ENCODE measurements at regions not wholly inside any gene's neighbourhood (a gene's known extent, or its start where the extent isn't known, plus 50 kb on each side); places are given as distances from the start of the nearest gene placed in this dataset.

DNA sequence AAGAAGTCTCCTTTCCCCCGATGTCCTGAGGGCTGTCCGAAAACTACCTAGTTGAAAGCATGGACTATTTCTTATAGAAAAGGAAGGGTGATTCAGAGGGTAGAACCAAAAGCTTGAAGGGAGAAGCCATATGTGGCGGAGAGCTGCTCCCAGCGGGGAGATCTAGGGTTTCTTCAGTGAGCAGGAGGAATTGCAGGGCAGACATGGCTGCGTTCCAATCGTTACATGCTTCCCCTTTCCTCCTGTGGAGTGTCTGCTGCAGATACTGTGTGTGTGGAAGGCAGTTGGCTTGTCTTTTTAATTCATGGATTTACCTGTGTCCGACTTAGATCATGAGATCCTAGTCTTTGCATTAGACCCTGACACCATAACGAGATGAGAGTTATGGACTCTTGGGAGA lies 799.5 kb downstream of the QKI start:
- no peak for DNase-seq (ENCODE audit: low read depth)

DNA sequence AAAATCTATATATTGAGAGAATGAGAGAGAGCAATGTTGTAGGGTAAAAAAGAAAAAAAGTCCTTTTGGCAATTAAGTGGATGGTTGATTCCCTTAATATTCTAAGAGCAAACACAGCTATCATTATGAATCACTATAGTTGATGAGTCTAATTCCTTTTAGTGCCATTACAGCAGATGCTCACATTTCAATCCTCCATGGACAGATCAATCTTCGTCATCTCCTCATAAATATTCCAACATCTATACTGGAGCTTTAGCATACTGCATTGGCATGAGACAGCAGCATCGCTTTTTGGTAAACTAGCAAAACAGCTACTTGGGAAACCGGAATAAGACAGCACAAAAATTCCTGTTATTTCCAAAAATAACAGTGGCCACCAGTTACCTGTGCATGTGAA lies 796.7 kb downstream of the QKI start:
- DNase-seq (ENCODE audit: low read depth) = no peak

DNA sequence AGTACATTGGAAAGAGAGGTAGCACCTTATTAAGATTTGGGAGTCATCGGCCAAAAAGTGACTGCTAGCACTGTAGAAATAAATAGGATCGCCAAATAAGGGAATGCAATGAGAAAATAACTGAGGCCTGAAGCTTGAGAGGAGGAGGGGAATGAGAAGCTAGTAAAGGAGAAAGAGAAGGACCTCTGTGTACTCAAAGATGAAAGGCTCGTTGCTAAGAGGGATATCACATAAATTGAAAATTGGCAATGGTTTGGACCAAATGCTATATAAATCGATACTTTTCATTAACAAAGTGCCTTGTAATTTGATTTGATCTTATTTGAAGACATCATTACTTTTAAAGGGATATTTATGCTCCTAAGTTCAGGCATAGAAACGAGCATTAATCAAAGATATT lies 796.3 kb downstream of the QKI start:
- no peak for DNase-seq (ENCODE audit: low read depth)

DNA sequence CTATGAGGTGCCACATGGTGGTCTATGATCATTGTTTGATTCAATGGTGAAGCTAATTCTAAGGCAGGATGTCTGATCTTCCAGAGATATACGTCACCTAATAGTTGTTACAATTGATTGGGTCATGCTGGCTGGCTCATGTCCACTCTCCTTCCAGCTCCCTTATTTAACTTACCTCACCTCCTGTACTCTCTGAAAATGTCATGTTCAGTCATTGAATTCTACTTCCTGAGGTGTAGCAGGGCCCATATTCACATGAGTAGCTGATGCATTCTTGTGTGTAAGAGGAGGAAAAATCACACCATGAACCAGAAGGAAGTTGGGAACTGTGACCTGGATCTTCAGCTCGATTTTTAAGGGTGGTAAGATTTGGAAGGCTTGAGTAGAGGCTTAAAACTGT lies 795.8 kb downstream of the QKI start:
- DNase-seq (ENCODE audit: low read depth) = no peak

DNA sequence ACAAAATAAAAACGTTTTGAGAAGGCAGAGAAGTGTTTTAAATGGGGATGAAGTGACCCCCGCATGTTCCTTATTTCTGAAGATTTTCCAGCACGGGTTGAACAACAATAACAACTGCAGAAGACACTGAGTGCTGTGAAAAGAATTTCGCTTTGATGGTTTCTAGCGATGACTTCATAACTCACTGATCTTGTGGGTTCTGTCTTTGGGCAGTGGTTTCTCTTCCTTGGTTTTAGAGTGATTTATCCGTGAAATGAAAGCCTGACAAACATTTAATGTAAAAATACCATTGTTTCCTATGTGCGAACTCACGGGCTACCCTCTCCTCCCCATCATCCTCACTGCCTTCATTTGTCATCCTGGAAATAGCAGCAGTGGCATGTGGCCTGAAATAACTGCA lies 793.9 kb downstream of the QKI start:
- no peak for DNase-seq (ENCODE audit: low read depth)

DNA sequence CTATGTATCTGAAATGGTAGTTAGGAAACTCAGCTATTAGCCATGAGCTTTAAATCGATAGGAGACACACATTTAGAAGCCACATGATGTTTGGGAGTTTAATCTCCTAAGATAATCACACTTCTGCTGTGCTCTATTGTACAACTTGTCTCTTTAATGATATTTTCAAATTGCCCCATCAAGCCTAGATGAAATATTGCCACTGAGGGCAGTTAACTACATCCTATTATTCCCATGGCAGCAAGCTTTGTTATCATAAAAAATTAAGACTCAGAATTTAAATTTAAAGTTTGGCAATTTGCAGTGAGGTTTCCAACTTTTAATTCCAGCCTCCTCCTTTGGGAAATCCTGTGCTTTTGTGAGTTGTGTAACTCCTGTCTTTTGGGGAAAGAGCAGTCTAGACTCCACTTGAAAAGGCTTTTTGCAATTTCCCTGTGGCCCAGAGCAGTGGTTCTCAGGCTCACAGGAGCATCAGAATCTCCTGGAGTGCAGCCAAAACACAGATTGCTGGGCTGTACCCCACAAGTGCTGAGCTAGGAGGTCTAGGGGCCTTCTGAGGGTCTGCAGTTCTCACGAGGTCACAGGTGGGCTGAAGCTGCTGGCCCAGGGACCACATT lies 792.4 kb downstream of the QKI start:
- DNase-seq (ENCODE audit: low read depth) = no peak

DNA sequence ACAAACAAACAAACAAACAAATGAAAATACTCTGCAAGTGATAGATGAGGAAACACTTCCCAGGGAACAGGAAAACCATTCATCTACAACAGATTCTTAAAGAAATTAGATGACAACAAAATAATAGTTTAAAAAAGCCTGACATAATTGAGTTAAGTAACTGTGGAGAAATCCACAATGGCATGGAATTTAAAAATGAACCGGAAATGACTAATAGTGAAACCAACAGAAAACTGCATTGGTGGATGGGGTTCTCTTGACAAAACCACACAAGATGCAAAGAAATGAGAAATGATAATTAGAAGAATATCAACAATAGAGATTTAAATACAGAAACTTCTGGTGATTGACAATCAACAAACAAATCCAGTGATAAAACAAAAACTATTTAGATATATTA lies 785.6 kb downstream of the QKI start:
- DNase-seq (ENCODE audit: low read depth) = no peak

DNA sequence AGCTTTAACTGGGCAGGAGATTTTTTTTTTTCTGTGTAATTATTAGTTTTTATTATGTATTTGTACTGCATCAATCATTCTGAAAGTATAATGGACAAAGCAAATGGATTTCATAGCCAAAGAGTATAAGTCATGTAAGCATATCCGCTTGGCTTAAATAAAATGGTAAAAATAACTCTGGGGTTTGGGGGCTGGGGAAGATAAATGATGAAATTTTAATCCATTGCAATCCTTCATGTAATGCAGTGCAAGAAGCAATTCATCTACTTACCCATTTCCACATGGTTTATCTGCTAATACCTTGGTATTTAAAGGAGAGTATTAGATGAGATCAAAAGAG lies 781.4 kb downstream of the QKI start:
- no peak for DNase-seq (ENCODE audit: low read depth)

DNA sequence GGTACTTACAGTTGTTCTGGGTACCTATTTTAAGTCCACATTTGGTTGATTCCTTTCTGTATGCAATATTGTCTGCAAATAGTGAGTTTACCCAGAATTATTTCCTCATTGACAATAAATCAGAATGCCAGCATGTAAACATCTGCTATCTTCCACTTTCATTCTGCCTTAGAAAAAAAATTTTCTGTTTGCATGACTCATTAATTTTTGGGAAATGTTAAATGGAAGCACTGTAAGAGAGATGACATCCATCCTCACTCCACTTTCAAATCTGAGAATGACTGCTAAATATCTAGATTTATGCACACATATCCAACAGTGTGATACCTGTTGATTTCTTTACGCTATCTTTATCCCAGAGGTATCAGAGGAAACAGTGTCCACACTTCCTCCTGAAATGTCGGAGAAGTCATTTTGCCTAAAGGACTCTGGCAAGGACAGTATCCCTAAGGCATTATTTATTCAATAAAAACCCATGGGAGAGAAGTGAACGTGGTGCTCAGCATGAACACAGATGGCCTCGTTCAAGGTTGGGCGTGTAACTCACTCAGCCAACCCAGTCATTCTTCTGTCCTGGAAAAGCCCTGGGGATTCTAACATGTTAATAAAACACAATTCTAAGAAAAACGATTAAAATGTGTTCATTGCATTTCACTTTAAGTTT lies 780.9 kb downstream of the QKI start:
- DNase-seq (ENCODE audit: low read depth) = no peak

DNA sequence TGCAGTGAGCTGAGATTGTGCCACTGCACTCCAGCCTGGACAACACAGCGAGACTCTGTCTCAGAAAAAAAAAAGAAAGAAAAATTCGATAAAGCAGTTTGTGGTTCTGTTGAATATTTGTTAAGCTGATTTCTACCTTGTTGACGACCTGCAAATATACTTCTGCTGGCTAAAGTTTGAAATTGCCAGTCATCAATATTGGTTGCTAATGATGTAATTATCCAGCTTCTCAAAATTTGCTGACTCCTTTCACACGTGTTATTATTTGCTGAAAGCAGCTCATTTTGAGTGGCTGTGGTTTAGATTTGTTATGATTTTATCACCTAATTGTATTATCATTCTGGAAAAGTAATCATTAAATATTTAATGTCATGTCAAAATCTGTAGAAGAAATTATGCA lies 774.3 kb downstream of the QKI start:
- DNase-seq (ENCODE audit: low read depth) = no peak

DNA sequence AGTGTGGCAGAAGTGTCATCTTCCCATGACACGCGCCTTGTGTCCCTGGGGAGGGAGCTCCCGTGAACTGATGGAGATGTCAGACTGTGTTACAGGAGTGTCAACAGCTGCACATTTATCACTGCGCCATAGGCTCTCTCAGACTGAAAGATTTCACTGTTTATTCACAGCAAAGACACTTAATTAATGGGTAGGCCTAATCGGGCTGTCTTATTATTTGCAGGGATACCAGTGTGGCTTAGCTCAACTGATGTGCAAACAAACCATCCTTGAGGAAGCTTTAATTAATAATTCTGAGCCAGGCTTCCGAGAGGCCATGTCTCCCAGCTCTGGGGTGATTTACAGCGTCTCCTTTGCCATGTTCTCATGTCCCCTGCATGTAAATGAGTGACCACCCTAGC lies 771.0 kb downstream of the QKI start:
- DNase-seq (ENCODE audit: low read depth) = no peak

DNA sequence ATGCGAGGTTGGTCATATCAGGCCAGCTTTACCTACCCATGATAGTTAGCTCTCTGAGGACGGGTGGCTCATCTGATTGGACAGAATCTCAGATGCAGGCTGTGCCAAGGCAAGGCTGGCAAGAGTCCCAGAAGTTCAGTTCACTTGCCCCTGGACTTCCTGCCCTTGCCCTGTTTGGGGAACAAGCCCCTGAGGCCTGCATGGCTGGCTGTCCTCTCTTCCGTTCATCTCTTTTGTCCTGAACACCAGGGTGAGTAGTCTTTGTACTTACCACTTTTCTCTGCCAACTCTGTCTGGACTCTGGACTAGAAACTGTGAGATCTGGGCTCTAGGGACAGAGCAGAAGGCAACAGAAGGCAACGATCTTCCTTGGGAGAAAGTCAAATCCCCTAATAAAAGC lies 769.9 kb downstream of the QKI start:
- DNase-seq (ENCODE audit: low read depth) = no peak

DNA sequence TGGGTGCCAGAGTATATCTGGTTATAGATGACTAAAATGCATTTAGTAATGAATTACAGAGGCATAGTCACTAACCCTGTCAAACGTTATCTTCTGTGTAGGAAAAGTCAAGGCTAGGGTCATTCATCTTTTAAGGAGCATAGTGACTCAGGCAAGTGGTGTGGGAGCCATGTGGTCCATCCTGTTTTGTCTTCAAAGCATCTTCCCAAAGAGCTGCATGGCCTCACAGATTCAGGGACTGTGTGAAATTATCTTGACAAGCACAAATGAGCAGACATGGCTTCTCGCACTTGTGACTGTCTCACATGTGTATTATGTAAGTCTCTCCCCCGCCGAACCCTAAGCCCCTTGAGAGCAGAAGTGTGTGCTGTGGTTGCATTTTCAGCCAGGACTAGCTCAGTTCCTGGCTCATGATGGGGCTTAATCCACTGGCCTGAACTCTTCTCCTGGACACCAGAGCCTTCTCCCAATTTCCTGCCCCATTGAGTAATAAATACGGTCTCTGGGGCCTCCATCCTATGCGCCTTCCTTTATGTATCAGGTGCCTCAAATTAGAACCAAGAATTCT lies 769.1 kb downstream of the QKI start:
- DNase-seq (ENCODE audit: low read depth) = no peak

DNA sequence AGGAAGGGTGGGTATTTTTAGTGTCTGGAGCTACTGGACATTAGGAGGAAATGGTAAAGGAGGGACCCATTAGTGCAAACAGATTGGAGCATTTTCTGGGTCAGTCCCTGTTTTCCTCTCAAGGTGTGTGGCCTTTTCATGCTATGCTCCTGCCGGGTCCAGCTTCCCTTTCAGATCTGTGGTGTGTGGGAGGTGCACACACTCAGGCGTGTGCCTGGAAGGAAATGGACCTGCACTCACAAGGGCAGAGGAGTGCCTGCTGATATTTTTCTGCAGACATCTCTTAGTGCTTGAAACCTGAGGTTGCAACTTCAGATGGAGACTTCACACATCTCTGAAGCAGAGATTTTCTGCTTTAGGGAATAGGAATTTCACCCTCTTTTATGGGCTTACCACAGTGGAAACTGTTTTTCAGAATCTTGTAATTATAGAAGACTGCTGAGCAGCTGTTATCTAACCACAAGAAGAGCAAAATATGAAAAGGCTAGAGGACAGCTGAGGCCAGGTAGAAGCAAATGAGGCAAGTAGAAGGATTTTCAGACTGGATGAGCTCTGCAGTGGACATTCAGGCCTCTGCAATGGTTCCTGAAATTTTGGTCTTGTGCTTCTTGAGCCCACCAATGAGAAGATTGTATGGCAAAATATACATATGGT lies 764.3 kb downstream of the QKI start:
- DNase-seq (ENCODE audit: low read depth) = no peak

DNA sequence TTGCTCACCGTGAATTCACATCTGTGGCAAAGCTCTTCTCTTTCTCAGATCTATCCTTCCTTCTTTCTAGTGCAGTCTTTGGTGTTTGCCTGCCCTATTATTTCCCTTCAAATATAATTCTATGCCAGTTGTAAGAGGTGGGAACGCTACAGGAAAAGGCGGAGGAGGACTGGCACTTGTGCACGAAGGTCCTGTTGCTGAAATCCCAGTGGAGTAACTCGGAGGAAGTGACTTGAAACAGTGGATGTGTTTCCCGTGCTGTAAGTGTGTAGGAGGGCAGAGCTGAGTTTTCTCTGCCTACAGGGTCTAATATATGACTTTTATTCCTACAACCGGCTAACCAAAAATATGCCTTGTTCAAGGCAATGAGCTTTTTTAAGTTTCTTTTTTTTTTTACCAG lies 754.8 kb downstream of the QKI start:
- DNase-seq (ENCODE audit: low read depth) = no peak

DNA sequence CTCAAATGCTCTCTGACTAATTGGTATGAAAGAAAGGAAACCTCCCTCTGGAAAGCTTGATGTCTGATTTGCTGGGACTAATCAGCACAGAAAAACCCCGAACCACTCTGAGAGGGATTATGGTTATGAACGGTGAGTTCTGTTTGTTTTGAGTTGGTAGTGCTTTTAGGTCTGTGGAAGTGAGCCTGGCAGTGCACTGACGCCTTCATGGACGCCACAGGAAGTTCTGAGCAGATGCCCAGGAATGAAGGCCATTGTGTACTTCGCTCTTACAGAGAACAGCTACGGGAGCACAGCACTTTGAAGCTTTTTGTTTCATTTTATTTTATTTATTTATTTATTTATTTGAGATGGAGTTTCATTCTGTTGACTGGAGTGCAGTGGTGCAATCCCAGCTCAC lies 754.1 kb downstream of the QKI start:
- DNase-seq (ENCODE audit: low read depth) = no peak

DNA sequence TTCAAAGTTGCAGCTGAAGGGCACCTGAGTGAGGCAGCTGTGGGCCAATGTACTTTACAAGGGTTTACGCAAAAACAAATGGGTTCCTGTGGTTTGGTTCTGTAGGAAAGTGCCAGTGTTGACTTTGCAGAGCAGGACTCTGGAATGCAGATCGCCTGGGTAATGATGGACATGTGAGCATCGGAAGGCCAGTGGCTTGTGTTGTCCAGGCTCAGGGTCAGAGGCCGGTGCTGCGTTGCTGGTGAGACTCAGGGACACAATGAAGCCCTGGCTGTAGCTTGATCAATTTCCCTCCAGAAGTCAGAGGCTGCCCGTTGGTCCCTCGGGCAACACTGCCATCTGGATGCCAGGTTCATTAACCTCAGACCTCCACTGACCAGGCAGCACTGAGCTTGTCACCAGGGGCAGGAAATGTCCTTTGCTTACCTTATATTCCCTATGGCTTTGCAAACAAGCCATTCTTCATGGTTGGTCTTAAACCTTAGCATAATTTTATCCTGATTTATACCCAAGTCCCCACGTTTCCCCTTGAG lies 753.4 kb downstream of the QKI start:
- no peak for DNase-seq (ENCODE audit: low read depth)

DNA sequence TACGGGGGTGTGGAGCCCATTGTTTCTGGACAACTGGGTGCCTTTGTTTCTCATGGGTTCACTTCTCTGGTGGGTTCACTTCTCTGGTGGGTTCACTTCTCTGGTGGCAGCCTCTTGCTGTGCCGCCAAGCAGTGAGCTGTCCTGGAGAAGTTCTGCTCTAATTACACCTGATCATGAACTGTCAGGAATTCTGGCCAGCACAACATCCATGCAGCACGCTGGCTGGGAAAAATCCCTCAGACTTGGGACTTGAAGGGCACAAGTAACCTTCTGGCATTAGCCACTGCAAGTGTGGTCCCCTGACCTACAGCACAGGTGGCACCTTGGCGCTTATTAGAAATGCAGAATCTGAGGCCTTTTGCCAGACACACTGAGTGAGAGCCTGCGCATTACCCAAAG lies 752.5 kb downstream of the QKI start:
- no peak for DNase-seq (ENCODE audit: low read depth)

DNA sequence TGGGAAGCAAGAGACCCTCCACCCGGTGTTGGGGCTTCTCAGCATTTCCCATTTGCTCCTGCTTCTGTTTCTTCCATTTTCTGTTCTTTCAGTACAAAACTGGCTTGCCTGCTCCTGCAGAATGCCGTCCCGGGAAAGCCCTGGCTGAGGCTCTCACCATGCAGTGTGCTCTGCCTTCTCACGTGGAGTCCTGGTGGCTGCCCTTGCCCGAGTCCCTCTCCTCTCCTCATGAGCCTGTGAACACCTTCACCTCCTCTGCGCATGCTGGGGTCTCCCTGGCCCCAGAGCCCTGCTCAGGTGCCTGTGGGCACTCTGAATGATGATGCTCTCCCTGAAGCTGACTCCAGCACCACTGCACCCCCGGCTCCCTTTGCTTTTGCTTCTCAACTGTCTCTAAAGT lies 752.0 kb downstream of the QKI start:
- DNase-seq (ENCODE audit: low read depth) = no peak

DNA sequence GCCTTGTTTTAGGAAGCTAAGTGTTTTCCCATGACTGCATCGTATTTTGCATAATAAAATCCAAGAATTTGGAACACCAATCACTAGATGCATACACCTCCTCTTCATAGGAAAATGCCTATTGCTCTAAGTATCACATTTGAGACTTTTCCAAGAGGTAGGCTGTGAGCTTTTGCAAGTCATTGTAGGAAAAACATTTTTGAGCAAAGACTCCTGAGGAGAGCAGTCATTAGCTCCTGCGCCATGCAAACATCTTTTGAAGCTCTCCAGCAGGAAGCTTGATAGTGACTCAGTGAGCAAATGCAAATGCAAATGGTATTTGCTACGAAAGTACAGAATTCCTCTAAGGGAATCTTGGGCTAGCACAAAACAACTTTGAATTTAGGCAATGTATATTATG lies 750.4 kb downstream of the QKI start:
- DNase-seq (ENCODE audit: low read depth) = no peak

DNA sequence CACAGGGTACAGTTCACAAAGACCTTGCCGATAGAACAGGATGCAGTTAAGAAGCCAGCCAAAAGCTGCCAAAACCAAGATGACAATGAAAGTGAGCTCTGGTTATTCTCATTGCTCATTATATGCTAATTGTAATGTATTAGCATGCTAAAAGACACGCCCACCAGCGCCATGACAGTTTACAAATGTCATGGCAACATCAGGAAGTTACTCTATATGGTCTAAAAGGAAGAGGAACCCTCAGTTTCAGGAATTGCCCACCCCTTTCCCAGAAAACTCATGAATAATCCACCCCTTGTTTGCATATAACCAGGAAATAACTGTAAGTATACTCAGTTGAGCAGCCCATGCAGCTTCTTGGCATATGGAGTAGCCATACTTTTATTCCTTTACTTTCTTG lies 748.7 kb downstream of the QKI start:
- no peak for DNase-seq (ENCODE audit: low read depth)

DNA sequence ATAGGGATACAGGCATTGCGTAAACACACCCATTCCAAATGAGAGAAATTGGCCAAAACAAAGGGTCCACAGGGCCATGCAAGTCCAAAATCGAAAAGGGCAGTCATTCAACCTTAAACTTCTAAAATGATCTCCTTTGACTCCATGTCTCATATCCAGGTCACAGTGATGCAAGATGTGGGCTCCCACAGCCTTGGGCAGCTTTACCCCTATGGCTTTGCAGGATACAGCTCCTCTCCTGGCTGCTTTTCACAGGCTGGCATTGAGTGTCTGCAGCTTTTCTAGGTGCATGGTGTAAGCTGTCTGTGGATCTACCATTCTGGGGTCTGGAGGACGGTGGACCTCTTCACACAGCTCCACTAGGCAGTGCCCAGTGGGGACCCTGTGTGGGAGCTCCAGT lies 744.5 kb downstream of the QKI start:
- no peak for DNase-seq (ENCODE audit: low read depth)

DNA sequence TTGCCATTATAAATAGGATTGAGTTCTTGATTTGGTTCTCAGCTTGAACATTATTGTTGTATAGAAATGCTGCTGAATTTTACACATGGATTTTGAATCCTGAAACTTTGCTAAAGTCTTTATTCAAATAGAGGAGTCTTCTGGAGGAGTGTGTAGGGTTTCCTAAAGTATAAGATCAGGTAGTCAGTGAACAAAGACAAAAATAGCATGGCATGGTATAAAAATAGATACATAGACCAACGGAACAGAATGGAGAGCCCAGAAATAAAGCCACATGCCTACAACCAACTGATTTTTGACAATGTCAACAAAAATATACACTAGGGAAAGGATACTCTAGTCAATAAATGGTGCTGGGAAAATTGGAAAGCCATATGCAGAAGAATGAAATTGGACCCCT lies 740.1 kb downstream of the QKI start:
- DNase-seq (ENCODE audit: low read depth) = no peak

DNA sequence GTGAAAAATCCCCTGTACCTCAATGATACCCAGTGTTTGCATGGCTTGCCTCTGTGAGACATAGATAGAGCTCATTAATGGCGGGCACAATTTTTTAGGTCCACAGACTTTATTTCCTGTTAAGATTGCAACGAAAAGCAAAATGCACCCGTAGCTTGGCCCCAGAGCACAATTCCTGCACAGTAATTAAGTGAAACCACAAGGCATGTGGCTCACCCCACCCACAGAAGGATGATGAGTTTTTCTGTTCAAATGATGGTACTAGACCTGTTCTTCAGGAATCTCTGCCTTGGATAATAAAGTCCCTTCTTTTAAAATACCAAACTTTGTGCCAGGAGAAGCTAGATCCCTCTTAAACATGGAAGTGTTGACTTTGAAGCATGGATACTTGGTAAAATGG lies 738.1 kb downstream of the QKI start:
- DNase-seq (ENCODE audit: low read depth) = no peak
